LNCAP (cell line): ENCODE measurements at regions not wholly inside any gene's neighbourhood (a gene's known extent, or its start where the extent isn't known, plus 50 kb on each side); places are given as distances from the start of the nearest gene placed in this dataset.

Experiments
- TF ChIP-seq, protein P1 (sequence below): fragments of 450-650 bp; IDR thresholded peaks from 2 replicates; pipeline ENCODE4 v1.5.1; 2017; ENCODE audit warnings: mild to moderate bottlenecking

GRCh38 chr17:37859451-37859850 is 64.8 kb upstream of the TBC1D3K start:
- TF ChIP-seq, protein P1, sequence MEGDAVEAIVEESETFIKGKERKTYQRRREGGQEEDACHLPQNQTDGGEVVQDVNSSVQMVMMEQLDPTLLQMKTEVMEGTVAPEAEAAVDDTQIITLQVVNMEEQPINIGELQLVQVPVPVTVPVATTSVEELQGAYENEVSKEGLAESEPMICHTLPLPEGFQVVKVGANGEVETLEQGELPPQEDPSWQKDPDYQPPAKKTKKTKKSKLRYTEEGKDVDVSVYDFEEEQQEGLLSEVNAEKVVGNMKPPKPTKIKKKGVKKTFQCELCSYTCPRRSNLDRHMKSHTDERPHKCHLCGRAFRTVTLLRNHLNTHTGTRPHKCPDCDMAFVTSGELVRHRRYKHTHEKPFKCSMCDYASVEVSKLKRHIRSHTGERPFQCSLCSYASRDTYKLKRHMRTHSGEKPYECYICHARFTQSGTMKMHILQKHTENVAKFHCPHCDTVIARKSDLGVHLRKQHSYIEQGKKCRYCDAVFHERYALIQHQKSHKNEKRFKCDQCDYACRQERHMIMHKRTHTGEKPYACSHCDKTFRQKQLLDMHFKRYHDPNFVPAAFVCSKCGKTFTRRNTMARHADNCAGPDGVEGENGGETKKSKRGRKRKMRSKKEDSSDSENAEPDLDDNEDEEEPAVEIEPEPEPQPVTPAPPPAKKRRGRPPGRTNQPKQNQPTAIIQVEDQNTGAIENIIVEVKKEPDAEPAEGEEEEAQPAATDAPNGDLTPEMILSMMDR: no peak

DNA sequence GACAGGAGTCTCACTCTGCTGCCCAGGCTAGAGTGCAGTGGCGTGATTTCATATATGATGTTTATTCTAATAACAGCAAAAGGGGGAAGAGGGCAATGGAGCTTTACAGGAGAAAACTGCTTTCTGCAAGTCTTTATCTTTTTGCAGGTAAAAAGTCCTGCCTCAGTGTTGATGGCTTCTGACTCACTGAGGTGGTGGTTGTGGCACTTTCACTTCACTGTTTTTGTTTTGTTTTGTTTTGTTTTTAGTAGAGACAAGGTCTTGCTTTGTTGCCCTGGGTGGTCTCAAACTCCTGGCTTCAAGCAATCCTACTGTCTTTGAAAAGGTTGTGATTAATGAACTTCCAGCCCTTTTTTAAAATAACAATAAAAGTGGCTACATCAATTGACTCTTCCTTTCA is 68.0 kb upstream of the TBC1D3K start:
- TF ChIP-seq, protein P1: no peak

DNA sequence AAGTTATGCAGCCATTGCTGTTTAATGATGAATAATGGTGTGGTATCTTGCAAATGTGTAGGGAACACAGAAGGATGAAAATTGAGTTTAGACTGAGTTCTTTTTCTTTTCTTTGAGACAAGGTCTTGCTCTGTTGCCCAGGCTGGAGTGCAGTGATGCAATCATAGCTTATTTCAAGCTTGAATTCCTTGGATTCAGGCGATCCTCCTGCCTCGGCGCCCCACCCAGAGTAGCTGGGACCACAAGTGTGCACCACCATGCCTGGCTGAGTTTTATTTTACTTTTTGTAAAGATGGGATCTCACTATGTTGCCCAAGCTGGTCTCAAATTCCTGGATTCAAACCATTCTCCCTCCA is 74.6 kb upstream of the TBC1D3K start:
- TF ChIP-seq, protein P1: no peak

DNA sequence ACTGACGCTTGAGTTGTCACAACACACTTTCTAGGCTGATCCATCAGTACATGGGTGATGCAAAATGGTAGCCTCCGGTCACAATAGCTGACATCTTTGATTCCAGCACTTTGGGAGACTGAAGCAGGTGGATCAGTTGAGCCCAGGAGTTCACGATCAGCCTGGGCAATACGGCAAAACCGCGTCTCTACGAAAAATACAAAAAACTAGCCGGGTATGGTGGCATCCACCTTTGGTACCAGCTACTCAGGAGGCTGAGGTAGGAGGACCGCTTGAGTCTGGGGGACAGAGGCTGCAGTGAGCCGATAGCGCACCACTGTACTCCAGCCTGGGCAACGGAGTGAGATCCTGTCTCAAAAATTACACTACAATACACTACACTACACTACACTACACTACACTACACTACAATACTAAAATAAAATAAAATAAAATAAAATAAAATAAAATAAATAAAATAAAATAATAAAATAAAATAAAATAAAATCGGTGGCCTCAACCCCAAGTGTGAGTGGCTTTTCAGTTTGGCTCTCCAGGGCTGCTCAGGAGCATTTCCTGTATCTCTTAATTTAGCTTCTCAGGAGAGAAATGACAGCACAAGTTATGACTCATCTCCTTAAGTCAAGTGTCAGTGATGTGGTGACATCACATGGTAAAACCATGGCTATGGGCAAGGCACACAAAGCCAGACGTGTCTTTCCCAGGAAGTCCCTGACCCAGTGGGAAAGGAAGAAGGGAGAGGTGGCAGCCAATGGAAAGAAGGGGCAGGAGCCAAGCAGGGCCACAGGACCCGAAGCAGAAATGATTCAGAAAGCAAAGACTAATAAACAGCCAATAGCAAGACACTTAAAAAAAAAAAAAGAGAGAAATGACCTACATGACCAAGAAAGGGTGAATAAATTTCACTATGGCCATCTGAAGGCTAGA is 75.3 kb upstream of the TBC1D3K start:
- TF ChIP-seq, protein P1: no peak

GRCh38 chr17:37847811-37848331 is 76.3 kb upstream of the TBC1D3K start:
- TF ChIP-seq, protein P1: no peak

GRCh38 chr17:37847102-37847501 is 77.1 kb upstream of the TBC1D3K start:
- TF ChIP-seq, protein P1: no peak

- TF ChIP-seq, protein P1: peak; percentile 22; the same call in 1 of the 2 replicates
These were observed 79.3 kb upstream of the TBC1D3K start for GRCh38 chr17:37844977-37845293.
